GM21447 (cell line): ENCODE measurements at regions not wholly inside any gene's neighbourhood (a gene's known extent, or its start where the extent isn't known, plus 50 kb on each side); places are given as distances from the start of the nearest gene placed in this dataset.
"Not testable (repeated sequence)": the region's sequence is repeated elsewhere in the genome, so short reads cannot be mapped to it uniquely, and the experiment has no call there.

Experiments used
- ATAC-seq: cut with Tn5 transposase; IDR thresholded peaks from one replicate; pipeline ENCODE4 v1.9.1; 2021; ENCODE audit not compliant: unreplicated experiment

- no peak for ATAC-seq
Measured at GRCh38 chr10:64283621-64284020, 762.4 kb downstream of the REEP3 start.

- no peak for ATAC-seq
Measured at GRCh38 chr10:64286533-64286932, 765.3 kb downstream of the REEP3 start.

- ATAC-seq, result no peak
Measured at GRCh38 chr10:64288404-64288803, 767.2 kb downstream of the REEP3 start.

DNA sequence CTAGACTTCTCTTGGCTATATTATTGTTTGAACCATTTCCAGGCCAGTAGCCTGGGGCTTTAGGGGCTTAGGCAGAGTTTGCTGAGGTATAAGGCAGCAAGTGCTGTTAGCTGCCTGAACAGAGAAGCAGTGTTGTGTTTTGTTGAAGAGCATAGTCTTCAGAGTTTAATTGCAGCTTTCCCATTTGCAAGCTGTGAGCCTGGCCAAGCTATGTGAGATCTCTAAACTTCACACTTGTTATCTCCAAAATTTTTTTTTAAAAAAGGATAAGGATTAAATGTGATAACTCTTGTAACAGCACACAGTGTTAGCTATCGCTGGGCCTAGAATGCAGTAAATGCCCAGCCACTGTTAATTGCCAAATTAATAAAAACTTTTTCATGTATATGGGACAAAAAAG, 782.4 kb downstream of the REEP3 start:
- no peak for ATAC-seq

- ATAC-seq, result no peak
Measured at GRCh38 chr10:64306729-64307327, 785.6 kb downstream of the REEP3 start.

GRCh38 chr10:64312876-64313275, 791.7 kb downstream of the REEP3 start:
- no peak for ATAC-seq

DNA sequence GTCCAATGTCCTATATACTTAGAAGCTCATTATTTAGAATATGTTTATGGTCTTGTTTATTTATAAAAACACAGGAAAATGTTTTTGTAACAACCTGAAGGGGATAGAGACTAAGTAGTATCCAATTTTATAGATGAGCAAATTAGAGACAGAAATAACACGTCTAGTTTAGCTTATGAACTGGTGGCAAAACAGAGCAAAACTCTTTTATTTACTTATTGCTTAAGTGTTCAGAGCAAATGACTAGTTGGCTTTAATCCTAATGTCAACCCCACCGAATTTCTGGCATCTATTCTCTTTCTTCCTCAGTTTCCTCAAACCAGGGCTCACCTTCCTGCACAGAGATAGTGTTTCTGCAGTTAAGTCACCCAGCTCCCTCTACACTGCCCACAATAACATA, 792.8 kb downstream of the REEP3 start:
- ATAC-seq, result no peak

- no peak for ATAC-seq
Measured at GRCh38 chr10:64316416-64316815, 795.2 kb downstream of the REEP3 start.

GRCh38 chr10:64316833-64317232, 795.6 kb downstream of the REEP3 start:
- no peak for ATAC-seq

- no peak for ATAC-seq
Measured at GRCh38 chr10:64320448-64320847, 799.2 kb downstream of the REEP3 start.

DNA sequence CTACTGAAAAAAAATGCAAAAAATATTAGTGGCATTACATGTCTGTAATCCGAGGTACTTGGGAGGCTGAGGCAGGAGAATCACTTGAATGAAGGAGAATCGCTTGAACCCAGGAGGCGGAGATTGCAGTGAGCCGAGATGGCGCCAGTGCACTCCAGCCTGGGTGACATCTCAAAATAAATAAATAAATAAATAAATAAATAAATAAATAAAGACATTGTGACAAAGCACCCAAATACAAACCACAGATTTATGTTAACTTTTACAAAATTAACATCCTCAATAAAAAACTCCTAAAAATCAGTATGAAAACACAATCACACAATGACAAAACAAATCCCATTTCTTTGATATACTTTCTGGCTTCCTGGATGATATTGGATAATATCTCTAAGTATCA, 808.3 kb downstream of the REEP3 start:
- no peak for ATAC-seq

DNA sequence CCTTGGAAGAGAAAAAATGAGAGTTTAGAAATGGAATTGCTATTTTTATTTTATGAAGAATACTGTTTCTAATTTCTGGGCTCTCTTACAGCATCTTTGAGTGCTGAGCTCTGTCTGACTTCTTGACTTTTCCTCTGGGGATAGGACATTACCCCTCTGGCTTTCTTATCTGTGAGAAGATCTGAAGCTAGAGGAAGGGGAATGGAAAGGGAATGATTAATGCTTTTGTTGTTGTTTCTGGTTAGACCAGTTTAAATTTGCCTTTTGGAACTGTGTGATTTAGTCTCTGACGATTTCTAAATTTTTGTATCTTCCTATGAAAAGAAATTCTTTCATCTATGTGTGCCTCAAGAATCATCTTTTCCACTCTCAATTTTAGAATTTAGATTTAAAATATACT, 811.4 kb downstream of the REEP3 start:
- no peak for ATAC-seq

DNA sequence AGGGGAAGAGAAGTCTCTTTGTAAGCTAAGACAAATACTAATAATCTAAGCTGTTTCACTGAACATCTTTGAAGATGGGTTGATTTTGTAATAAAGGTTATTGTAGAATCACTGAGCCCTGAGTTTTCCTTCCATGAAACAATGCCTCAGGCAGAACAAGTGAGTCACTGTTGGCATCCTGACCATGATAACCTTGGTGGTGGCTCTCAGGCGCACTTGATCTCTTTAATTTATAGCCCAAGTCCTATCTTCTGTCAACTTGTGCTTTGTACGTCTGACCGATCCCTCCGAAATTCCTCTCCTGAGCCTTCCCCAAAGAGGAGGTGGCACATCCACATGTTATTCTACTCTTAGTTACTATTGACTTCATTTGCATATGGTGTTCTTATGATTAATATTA, 812.9 kb downstream of the REEP3 start:
- no peak for ATAC-seq

GRCh38 chr10:64344211-64344610, 823.0 kb downstream of the REEP3 start:
- ATAC-seq, result no peak

- ATAC-seq, result no peak
Measured at GRCh38 chr10:64345856-64346255, 824.7 kb downstream of the REEP3 start.

- ATAC-seq, result no peak
Measured at GRCh38 chr10:64346389-64346788, 825.2 kb downstream of the REEP3 start.

GRCh38 chr10:64350665-64351064, 829.5 kb downstream of the REEP3 start:
- no peak for ATAC-seq

GRCh38 chr10:64358907-64359306, 837.7 kb downstream of the REEP3 start:
- ATAC-seq, result no peak

GRCh38 chr10:64360240-64360639, 839.0 kb downstream of the REEP3 start:
- ATAC-seq, result not testable (repeated sequence)

DNA sequence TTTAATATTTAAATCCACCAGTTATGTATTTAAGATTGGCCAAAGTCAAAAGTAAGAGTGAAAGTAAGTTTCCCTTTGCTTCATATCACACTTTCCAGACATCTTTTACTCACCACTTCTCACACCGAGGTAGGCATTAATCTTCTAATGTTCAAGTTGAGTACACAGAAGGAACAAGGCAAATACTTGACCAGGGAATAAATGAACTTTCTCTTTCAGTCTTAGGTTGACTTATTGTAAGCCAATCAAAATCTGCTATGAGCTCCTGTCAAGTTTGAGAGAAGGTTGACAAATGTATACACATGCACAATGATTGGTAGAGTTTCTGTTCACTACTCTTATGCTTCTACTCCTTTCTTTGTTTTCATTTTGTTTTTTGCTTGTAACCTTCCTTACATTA, 842.5 kb downstream of the REEP3 start:
- no peak for ATAC-seq

GRCh38 chr10:64365663-64366062, 844.5 kb downstream of the REEP3 start:
- ATAC-seq, result no peak

- no peak for ATAC-seq
Measured at GRCh38 chr10:64368298-64368697, 847.1 kb downstream of the REEP3 start.
